ENCODE measurements at regions not wholly inside any gene's neighbourhood (a gene's known extent, or its start where the extent isn't known, plus 50 kb on each side); places are given as distances from the start of the nearest gene placed in this dataset.

GRCh38 chr6:137304020-137304780 lies 85.0 kb upstream of the IFNGR1 start:
- in situ Hi-C loops (cut with MboI) = no loop called here
- Histone ChIP-seq H3K9me3 (replicated peaks; ENCODE audit: control insufficient read depth, insufficient read depth, low read length) (peaks cover 5% of the 10 kb centered on the region; the same call in 2 of the 3 replicates), H4K20me1 (ENCODE audit: control insufficient read depth, insufficient read depth) (no peaks in the 10 kb centered on the region), H3K4me3 (no peak overlapping the region), H3K27me3 (replicated peaks in 1 of 2; ENCODE audit: control insufficient read depth in 2 of 2, insufficient read depth in 2 of 2, low read length in 1 of 2) (no peaks in the 10 kb centered on the region), H3K9ac (ENCODE audit: control insufficient read depth, insufficient read depth, low read length) (no peak overlapping the region), H3K79me2 (ENCODE audit: control insufficient read depth, insufficient read depth, low read length) (no peaks in the 10 kb centered on the region), H3K36me3 (ENCODE audit: control insufficient read depth in 2 of 2, insufficient read depth in 2 of 2, low read length in 1 of 2) (no peaks in the 10 kb centered on the region), H2AFZ (ENCODE audit: control insufficient read depth, low read depth, low read length) (no peak overlapping the region), H3K4me2 (ENCODE audit: control insufficient read depth, insufficient read depth) (no peak overlapping the region), H3K27ac (ENCODE audit: control insufficient read depth, insufficient read depth) (no peak overlapping the region), H3K4me1 (ENCODE audit: control insufficient read depth, insufficient read depth, low read length) (peaks cover under 1% of the 10 kb centered on the region)
- DNase-seq (ENCODE audit: low read depth, low spot score) (no peak), FAIRE-seq (no peak), ATAC-seq (no peak)
- no TSS peak for BruUV-seq (replicated peaks)
- CTCF ChIA-PET = interaction anchor here (0.6 to 0.8 kb wide), 2 partner anchors 8 to 44 kb away, joined by 3 read pairs; no protein-coding TSS in a partner anchor
- SMC1A ChIA-PET (ENCODE audit: uncharacterized antibody, unreplicated experiment) = interaction anchor here (0.7 to 1.9 kb wide), 4 partner anchors 9 to 226 kb away, joined by 3 to 6 read pairs (median 4); no protein-coding TSS in a partner anchor
- POLR2A ChIA-PET = no interaction called here
- intact Hi-C loops (cut with micrococcal nuclease; ENCODE audit: unreplicated experiment) = no loop called here
- no peak for TF ChIP-seq ASH2L (IDR thresholded peaks at IDR 0.05; ENCODE audit: borderline replicate concordance, low read depth)
- no peak for TF ChIP-seq NR2C2 (IDR thresholded peaks at IDR 0.05; ENCODE audit: borderline replicate concordance, control insufficient read depth, insufficient read length, low read depth)
- no peak for TF ChIP-seq ATF3 (IDR thresholded peaks at IDR 0.05; ENCODE audit: borderline replicate concordance, extremely low read depth, low read depth, low read length)
- no peak for TF ChIP-seq CHD1 (IDR thresholded peaks at IDR 0.05; ENCODE audit: low read depth, low read length)
- no peak for TF ChIP-seq SREBF1 (IDR thresholded peaks at IDR 0.05; ENCODE audit: low read length)
- TF ChIP-seq NRF1 (conservative IDR thresholded peaks at IDR 0.05; ENCODE audit: low read depth, low read length) = no peak
- TF ChIP-seq BACH1 (IDR thresholded peaks at IDR 0.05; ENCODE audit: borderline replicate concordance) = no peak
- no peak for TF ChIP-seq TCF7 (IDR thresholded peaks at IDR 0.05; ENCODE audit: borderline replicate concordance)
- no peak for TF ChIP-seq IKZF1 (conservative IDR thresholded peaks at IDR 0.05)
- RAD21 ChIA-PET (ENCODE audit: unreplicated experiment) = interaction anchor here (0.8 kb wide), 1 partner anchor 34 kb away, joined by 3 read pairs; no protein-coding TSS in a partner anchor
- 44% methylated on average over 4 of the region's 4 CpGs for WGBS (ENCODE audit: insufficient coverage, insufficient replicate concordance, low lambda C conversion rate, missing lambda C conversion rate)

Data from GM12878 (cell line).